Type B pancreatic cell (in vitro differentiated cells): ENCODE measurements at regions not wholly inside any gene's neighbourhood (a gene's known extent, or its start where the extent isn't known, plus 50 kb on each side); places are given as distances from the start of the nearest gene placed in this dataset.

Experiments used
- DNase-seq: peaks from one replicate; pipeline ENCODE4 v3.0.0; 2021; ENCODE audit warnings: mixed read lengths; ENCODE audit not compliant: unreplicated experiment; ENCODE audit errors: extremely low spot score
- H3K27ac Mint-ChIP-seq: 2 replicates; pipeline ENCODE4 v1.8.0; 2021; ENCODE audit warnings: mild to moderate bottlenecking, mixed read lengths
- H3K27me3 Mint-ChIP-seq: 2 replicates; pipeline ENCODE4 v1.8.0; 2021; ENCODE audit warnings: mixed read lengths
- H3K36me3 Mint-ChIP-seq: 2 replicates; pipeline ENCODE4 v1.8.0; 2021; ENCODE audit warnings: mixed read lengths
- H3K4me1 Mint-ChIP-seq: one replicate; pipeline ENCODE4 v1.8.0; 2021; ENCODE audit warnings: mixed read lengths; ENCODE audit not compliant: unreplicated experiment
- H3K4me3 Mint-ChIP-seq: 2 replicates; pipeline ENCODE4 v1.8.0; 2021; ENCODE audit warnings: mild to moderate bottlenecking, mixed read lengths
- H3K9me3 Mint-ChIP-seq: 2 replicates; pipeline ENCODE4 v1.8.0; 2021; ENCODE audit warnings: mixed read lengths
- TF ChIP-seq, protein P1 (sequence below): fragments of 200-600 bp; sonication (generic); conservative IDR thresholded peaks from 2 replicates; pipeline ENCODE4 v1.5.0; 2021; ENCODE audit warnings: antibody characterized with exemption, mild to moderate bottlenecking

DNA sequence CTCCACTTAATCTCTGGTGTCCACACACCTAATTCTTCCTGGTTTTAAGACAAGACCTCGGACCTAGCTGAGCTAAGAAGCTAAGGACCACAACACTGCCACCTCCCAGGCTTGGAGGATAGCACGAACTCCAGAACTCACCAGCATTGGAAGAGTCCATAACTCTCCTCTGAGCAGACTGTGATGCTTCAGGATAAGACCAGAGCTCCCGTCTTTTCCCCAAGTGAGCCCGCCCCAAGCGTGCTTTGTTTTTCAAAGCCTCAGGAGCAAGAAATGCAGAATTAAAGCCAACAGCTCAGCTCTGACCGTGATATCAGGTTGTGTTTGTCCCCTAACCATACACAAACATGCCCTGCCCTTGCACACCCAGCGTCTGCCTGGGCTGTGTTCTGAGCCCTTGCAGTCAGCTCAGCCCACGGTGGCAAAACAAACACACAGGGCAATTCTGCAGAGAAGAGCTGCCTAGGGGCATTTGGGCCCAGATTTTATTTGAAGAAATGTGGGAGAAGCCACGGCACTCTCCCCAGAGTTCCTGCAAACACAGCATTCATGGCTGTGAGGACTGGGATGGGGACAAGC is 145.4 kb downstream of the WDR11 start:
- TF ChIP-seq, protein P1, sequence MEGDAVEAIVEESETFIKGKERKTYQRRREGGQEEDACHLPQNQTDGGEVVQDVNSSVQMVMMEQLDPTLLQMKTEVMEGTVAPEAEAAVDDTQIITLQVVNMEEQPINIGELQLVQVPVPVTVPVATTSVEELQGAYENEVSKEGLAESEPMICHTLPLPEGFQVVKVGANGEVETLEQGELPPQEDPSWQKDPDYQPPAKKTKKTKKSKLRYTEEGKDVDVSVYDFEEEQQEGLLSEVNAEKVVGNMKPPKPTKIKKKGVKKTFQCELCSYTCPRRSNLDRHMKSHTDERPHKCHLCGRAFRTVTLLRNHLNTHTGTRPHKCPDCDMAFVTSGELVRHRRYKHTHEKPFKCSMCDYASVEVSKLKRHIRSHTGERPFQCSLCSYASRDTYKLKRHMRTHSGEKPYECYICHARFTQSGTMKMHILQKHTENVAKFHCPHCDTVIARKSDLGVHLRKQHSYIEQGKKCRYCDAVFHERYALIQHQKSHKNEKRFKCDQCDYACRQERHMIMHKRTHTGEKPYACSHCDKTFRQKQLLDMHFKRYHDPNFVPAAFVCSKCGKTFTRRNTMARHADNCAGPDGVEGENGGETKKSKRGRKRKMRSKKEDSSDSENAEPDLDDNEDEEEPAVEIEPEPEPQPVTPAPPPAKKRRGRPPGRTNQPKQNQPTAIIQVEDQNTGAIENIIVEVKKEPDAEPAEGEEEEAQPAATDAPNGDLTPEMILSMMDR = no peak
- DNase-seq = no peak
- Mint-ChIP-seq H3K36me3 (peaks cover 4% of the 10 kb centered on the region), H3K27me3 (no peaks in the 10 kb centered on the region), H3K27ac (no peak overlapping the region), H3K4me1 (peaks cover 19% of the 10 kb centered on the region), H3K9me3 (peaks cover 5% of the 10 kb centered on the region), H3K4me3 (no peak overlapping the region)

DNA sequence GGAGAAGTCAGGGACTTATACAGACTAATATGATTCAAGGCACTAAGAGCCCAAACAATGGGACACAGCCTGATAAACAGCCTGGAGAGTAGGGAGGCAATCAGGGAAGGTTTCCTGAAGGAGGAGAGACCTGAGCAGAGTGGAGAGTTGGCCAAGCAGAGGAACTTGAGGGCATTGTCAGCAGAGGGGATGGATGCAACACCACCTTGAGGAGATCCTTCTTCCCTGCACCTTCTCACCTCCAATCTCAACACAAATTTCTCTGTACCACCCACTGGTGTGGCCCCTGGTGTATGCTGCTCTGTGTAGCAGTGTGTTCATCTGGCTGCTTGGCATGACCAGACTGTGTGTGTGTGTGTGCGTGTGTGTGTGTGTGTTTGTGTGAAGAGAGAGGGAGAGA is 146.2 kb downstream of the WDR11 start:
- H3K27me3 Mint-ChIP-seq = no peaks in the 10 kb centered on the region
- H3K4me3 Mint-ChIP-seq = no peak overlapping the region
- peaks cover 19% of the 10 kb centered on the region for H3K4me1 Mint-ChIP-seq
- TF ChIP-seq, protein P1 = no peak
- peak overlapping the region; percentile 43 for H3K27ac Mint-ChIP-seq
- H3K9me3 Mint-ChIP-seq = peaks cover 5% of the 10 kb centered on the region
- DNase-seq = no peak
- peaks cover 4% of the 10 kb centered on the region for H3K36me3 Mint-ChIP-seq

DNA sequence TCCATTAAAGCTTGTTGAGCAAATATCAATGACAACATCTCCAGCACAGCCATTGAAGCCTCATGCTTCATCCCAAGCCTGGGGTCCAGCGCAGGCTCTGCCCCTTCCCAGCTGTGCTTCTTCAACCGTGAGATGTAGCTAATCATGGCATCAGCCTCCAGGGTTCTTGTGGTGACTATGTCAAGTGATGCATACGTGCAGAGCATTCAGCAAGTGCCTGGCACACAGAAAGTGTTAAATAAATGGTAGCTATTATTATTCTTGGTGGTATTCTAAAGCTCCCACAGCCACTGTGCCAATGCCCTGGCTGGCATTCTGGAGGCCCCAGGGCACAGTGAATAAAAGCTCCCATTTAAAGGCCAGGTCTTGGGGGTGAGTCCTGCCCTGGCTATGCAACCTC is 146.6 kb downstream of the WDR11 start:
- Mint-ChIP-seq H3K27ac (no peak overlapping the region), H3K27me3 (no peaks in the 10 kb centered on the region), H3K9me3 (peaks cover 6% of the 10 kb centered on the region), H3K36me3 (peaks cover 4% of the 10 kb centered on the region), H3K4me1 (peaks cover 19% of the 10 kb centered on the region), H3K4me3 (no peak overlapping the region)
- TF ChIP-seq, protein P1 = no peak
- DNase-seq = no peak

DNA sequence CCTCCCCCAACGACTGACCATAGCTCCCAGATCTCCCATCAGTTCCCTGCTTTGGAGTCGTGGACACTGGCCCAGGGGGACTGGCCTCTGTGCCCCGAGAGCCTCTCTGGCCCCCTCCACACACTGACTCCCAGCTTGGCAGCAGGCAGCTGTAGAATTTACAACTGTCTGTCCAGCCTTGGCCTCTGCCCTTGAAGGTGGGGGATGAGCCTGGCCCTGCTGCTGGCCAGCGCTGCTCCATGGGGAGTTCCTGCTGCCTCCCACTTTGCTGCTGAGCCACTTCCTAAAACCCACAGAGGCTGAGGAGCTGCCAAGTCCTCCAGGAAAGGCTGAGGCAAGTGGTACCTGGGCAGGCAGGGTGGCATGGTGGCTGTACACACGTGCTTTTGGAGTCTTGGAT is 147.1 kb downstream of the WDR11 start:
- no peak overlapping the region for H3K27ac Mint-ChIP-seq
- peaks cover 11% of the 10 kb centered on the region for H3K9me3 Mint-ChIP-seq
- no peak overlapping the region for H3K4me3 Mint-ChIP-seq
- TF ChIP-seq, protein P1 = no peak
- no peak for DNase-seq
- peaks cover 4% of the 10 kb centered on the region for H3K36me3 Mint-ChIP-seq
- H3K27me3 Mint-ChIP-seq = no peaks in the 10 kb centered on the region
- peaks cover 19% of the 10 kb centered on the region for H3K4me1 Mint-ChIP-seq

DNA sequence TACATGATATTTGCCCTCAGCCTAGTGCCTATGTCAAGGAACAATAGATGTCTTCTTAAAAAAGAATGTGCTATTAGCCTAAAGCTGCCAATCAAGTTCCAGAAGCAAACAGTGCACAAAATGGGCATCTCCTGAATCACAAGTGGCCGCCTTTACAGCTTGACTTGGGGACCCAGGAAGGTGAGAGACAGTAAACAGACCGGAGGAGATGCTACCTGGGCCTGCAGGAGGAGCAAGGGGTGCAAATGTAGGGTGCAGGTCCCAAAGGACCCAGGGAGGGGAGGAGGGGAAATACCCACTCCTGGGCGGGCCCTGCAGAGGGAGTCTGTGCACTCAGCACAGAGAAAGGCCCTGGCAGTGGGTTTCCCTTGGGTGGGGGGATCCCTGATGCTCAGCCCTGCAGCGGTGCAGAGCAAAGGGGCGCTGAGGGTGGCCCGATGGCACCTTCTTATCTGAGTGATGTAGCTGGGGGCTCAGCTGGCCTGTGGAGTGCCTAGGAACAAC is 147.7 kb downstream of the WDR11 start:
- TF ChIP-seq, protein P1 = no peak
- Mint-ChIP-seq H3K27me3 (no peaks in the 10 kb centered on the region), H3K4me3 (no peak overlapping the region), H3K4me1 (peaks cover 19% of the 10 kb centered on the region), H3K9me3 (peaks cover 13% of the 10 kb centered on the region), H3K36me3 (peaks cover 4% of the 10 kb centered on the region), H3K27ac (no peak overlapping the region)
- no peak for DNase-seq
